CD4-positive, alpha-beta T cell treated with Interleukin-17A for 4 hours (primary cell): ENCODE measurements at regions not wholly inside any gene's neighbourhood (a gene's known extent, or its start where the extent isn't known, plus 50 kb on each side); places are given as distances from the start of the nearest gene placed in this dataset.

Experiments
- DNase-seq: peaks from one replicate; pipeline ENCODE4 v3.0.0-alpha.2; 2020; ENCODE audit warnings: mixed read lengths

GRCh38 chr15:75134748-75135147 is 66.9 kb upstream of the C15orf39 start:
- DNase-seq = no peak

- no peak for DNase-seq
Observed at GRCh38 chr15:75136118-75136517, 65.6 kb upstream of the C15orf39 start.

GRCh38 chr15:75136758-75137157 is 64.9 kb upstream of the C15orf39 start:
- no peak for DNase-seq

- DNase-seq = no peak
Observed at GRCh38 chr15:75138016-75138999, 63.4 kb upstream of the C15orf39 start.

GRCh38 chr15:75140080-75140879 is 61.4 kb upstream of the C15orf39 start:
- no peak for DNase-seq

GRCh38 chr15:75142499-75142898 is 59.2 kb upstream of the C15orf39 start:
- DNase-seq = no peak

GRCh38 chr15:75143738-75144334 is 57.8 kb upstream of the C15orf39 start:
- DNase-seq = no peak

- DNase-seq = no peak
Observed at GRCh38 chr15:75145027-75145841, 56.4 kb upstream of the C15orf39 start.

- DNase-seq = no peak
Observed at GRCh38 chr15:75148280-75148679, 53.4 kb upstream of the C15orf39 start.

- DNase-seq = no peak
Observed at GRCh38 chr15:75149867-75150709, 51.6 kb upstream of the C15orf39 start.

GRCh38 chr15:75151214-75152128 is 50.2 kb upstream of the C15orf39 start:
- no peak for DNase-seq
